Nephron progenitor cell (in vitro differentiated cells): ENCODE measurements at regions not wholly inside any gene's neighbourhood (a gene's known extent, or its start where the extent isn't known, plus 50 kb on each side); places are given as distances from the start of the nearest gene placed in this dataset.

Experiments used
- DNase-seq: peaks from one replicate; pipeline ENCODE4 v3.0.0; 2021
- H3K27ac Mint-ChIP-seq: 2 replicates; pipeline ENCODE4 v1.8.0; 2021; ENCODE audit warnings: mild to moderate bottlenecking, moderate library complexity, mixed read lengths
- H3K27me3 Mint-ChIP-seq: 2 replicates; pipeline ENCODE4 v1.8.0; 2021; ENCODE audit warnings: mild to moderate bottlenecking, low read depth, mixed read lengths; ENCODE audit not compliant: poor library complexity
- H3K36me3 Mint-ChIP-seq: 2 replicates; pipeline ENCODE4 v1.8.0; 2021; ENCODE audit warnings: low read depth, mixed read lengths
- H3K4me1 Mint-ChIP-seq: 2 replicates; pipeline ENCODE4 v1.8.0; 2021; ENCODE audit warnings: mixed read lengths
- H3K4me3 Mint-ChIP-seq: 2 replicates; pipeline ENCODE4 v1.8.0; 2021; ENCODE audit warnings: mild to moderate bottlenecking, moderate library complexity, mixed read lengths
- H3K9me3 Mint-ChIP-seq: 2 replicates; pipeline ENCODE4 v1.8.0; 2021; ENCODE audit warnings: mild to moderate bottlenecking, moderate library complexity, mixed read lengths
- CTCF ChIP-seq: fragments of 200-600 bp; sonication (generic); IDR thresholded peaks from 2 replicates; pipeline ENCODE4 v1.5.0; 2021; ENCODE audit warnings: antibody characterized with exemption

GRCh38 chr2:45120546-45120945, 111.3 kb upstream of the SIX2 start:
- Mint-ChIP-seq H3K27ac (no peak overlapping the region), H3K4me3 (no peak overlapping the region), H3K36me3 (no peaks in the 10 kb centered on the region), H3K4me1 (peaks cover 48% of the 10 kb centered on the region), H3K27me3 (no peaks in the 10 kb centered on the region), H3K9me3 (no peaks in the 10 kb centered on the region)
- no peak for TF ChIP-seq CTCF
- no peak for DNase-seq

- H3K9me3 Mint-ChIP-seq: no peaks in the 10 kb centered on the region
- H3K27ac Mint-ChIP-seq: peak overlapping the region; percentile 80
- H3K36me3 Mint-ChIP-seq: no peaks in the 10 kb centered on the region
- TF ChIP-seq CTCF: no peak
- H3K4me1 Mint-ChIP-seq: peaks cover 48% of the 10 kb centered on the region
- no peak overlapping the region for H3K4me3 Mint-ChIP-seq
- peaks cover 3% of the 10 kb centered on the region for H3K27me3 Mint-ChIP-seq
- no peak for DNase-seq
Observed at GRCh38 chr2:45119855-45120254, 110.6 kb upstream of the SIX2 start.

- H3K27ac Mint-ChIP-seq: no peak overlapping the region
- DNase-seq: no peak
Observed at GRCh38 chr2:45119038-45119437, 109.8 kb upstream of the SIX2 start.

GRCh38 chr2:45117383-45117782, 108.1 kb upstream of the SIX2 start:
- no peak for DNase-seq

More at GRCh38 chr2:45119038-45119437, 109.8 kb upstream of the SIX2 start:
- peaks cover 6% of the 10 kb centered on the region for H3K27me3 Mint-ChIP-seq
- H3K9me3 Mint-ChIP-seq: no peaks in the 10 kb centered on the region
- H3K4me1 Mint-ChIP-seq: peaks cover 48% of the 10 kb centered on the region
- no peak overlapping the region for H3K4me3 Mint-ChIP-seq
- no peak for TF ChIP-seq CTCF
- H3K36me3 Mint-ChIP-seq: no peaks in the 10 kb centered on the region

GRCh38 chr2:45115181-45115580, 105.9 kb upstream of the SIX2 start:
- H3K36me3 Mint-ChIP-seq: no peaks in the 10 kb centered on the region
- no peak overlapping the region for H3K4me3 Mint-ChIP-seq
- H3K4me1 Mint-ChIP-seq: peaks cover 38% of the 10 kb centered on the region
- H3K27ac Mint-ChIP-seq: no peak overlapping the region
- TF ChIP-seq CTCF: no peak
- no peaks in the 10 kb centered on the region for H3K9me3 Mint-ChIP-seq
- DNase-seq: no peak
- H3K27me3 Mint-ChIP-seq: peaks cover 8% of the 10 kb centered on the region

More at GRCh38 chr2:45117383-45117782, 108.1 kb upstream of the SIX2 start:
- Mint-ChIP-seq H3K9me3 (no peaks in the 10 kb centered on the region), H3K27ac (no peak overlapping the region), H3K4me1 (peaks cover 55% of the 10 kb centered on the region), H3K4me3 (no peak overlapping the region), H3K27me3 (peaks cover 8% of the 10 kb centered on the region), H3K36me3 (no peaks in the 10 kb centered on the region)
- TF ChIP-seq CTCF: no peak

GRCh38 chr2:45114221-45114955, 105.1 kb upstream of the SIX2 start:
- no peak for TF ChIP-seq CTCF
- H3K9me3 Mint-ChIP-seq: no peaks in the 10 kb centered on the region
- H3K36me3 Mint-ChIP-seq: no peaks in the 10 kb centered on the region
- peaks cover 31% of the 10 kb centered on the region for H3K4me1 Mint-ChIP-seq
- no peak overlapping the region for H3K27ac Mint-ChIP-seq
- H3K4me3 Mint-ChIP-seq: no peak overlapping the region
- DNase-seq: no peak
- H3K27me3 Mint-ChIP-seq: peaks cover 8% of the 10 kb centered on the region
